Thymus (tissue), 11 donors: ENCODE measurements at regions not wholly inside any gene's neighbourhood (a gene's known extent, or its start where the extent isn't known, plus 50 kb on each side); places are given as distances from the start of the nearest gene placed in this dataset.
"Not testable (repeated sequence)": the region's sequence is repeated elsewhere in the genome, so short reads cannot be mapped to it uniquely, and the experiment has no call there.

Source experiments
- DNase-seq, 9 donors: peaks; one replicate each; pipeline ENCODE4 v3.0.0-alpha.2; 2013; ENCODE audit warnings: low spot score in 9 of 9, low read depth in 6 of 9, missing footprints in 1 of 9
- H3K27ac ChIP-seq, 2 donors: one replicate each; pipeline ENCODE4 v1.5.1; 2013; ENCODE audit warnings: control low read depth in 1 of 2, low read depth in 1 of 2, low read length in 1 of 2, mild to moderate bottlenecking in 1 of 2, moderate library complexity in 1 of 2
- H3K27me3 ChIP-seq, 2 donors: one replicate each; pipeline ENCODE4 v1.5.1; 2013; ENCODE audit warnings: low read length in 1 of 2; ENCODE audit not compliant: control insufficient read depth in 2 of 2, insufficient read depth in 1 of 2
- H3K36me3 ChIP-seq, 2 donors: one replicate each; pipeline ENCODE4 v1.5.1; 2013; ENCODE audit warnings: low read length in 1 of 2, mild to moderate bottlenecking in 1 of 2, moderate library complexity in 1 of 2; ENCODE audit not compliant: control insufficient read depth in 2 of 2, insufficient read depth in 2 of 2
- H3K4me1 ChIP-seq, 2 donors: one replicate each; pipeline ENCODE4 v1.5.1; 2013; ENCODE audit warnings: low read length in 2 of 2; ENCODE audit not compliant: control insufficient read depth in 2 of 2, insufficient read depth in 2 of 2
- H3K4me3 ChIP-seq, 2 donors: one replicate each; pipeline ENCODE4 v1.5.1; 2013; ENCODE audit warnings: low read length in 2 of 2, control low read depth in 1 of 2, mild to moderate bottlenecking in 1 of 2
- H3K9me3 ChIP-seq, 2 donors: one replicate each; pipeline ENCODE4 v1.5.1; 2013; ENCODE audit warnings: low read length in 1 of 2, mild to moderate bottlenecking in 1 of 2; ENCODE audit not compliant: control insufficient read depth in 2 of 2, insufficient read depth in 1 of 2
- WGBS: extraction: QIAGEN DNeasy Blood & Tissue Kit; methylation state at CpG from one replicate; pipeline ENCODE4 v1.1.7; 2013; 5-methylcytosine and 5-hydroxymethylcytosine counted together
- donor health status: healthy.

- 96% methylated on average over 23 of the region's 23 CpGs for WGBS
These were observed 786.8 kb downstream of the SI start for GRCh38 chr3:164291486-164291885.

GRCh38 chr3:164278550-164278949, 799.7 kb downstream of the SI start:
- Histone ChIP-seq H3K36me3 (no peaks in the 10 kb centered on the region), H3K9me3 (peaks cover 0 to 18% of the 10 kb centered on the region in 2 donors), H3K4me1 (no peaks in the 10 kb centered on the region), H3K27me3 (no peaks in the 10 kb centered on the region), H3K27ac (no peak overlapping the region), H3K4me3 (no peak overlapping the region)
- no peak for DNase-seq
- WGBS, result 89% methylated on average over 2 of the region's 2 CpGs

More at GRCh38 chr3:164291486-164291885, 786.8 kb downstream of the SI start:
- H3K36me3 ChIP-seq, H3K27me3 ChIP-seq, H3K4me3 ChIP-seq, H3K27ac ChIP-seq, H3K9me3 ChIP-seq, DNase-seq, H3K4me1 ChIP-seq: not testable (repeated sequence)

- Histone ChIP-seq H3K36me3 (no peaks in the 10 kb centered on the region), H3K4me3 (no peak overlapping the region), H3K27me3 (no peaks in the 10 kb centered on the region), H3K9me3 (no peaks in the 10 kb centered on the region), H3K4me1 (no peaks in the 10 kb centered on the region), H3K27ac (no peak overlapping the region)
- no peak for DNase-seq
These were observed 811.2 kb downstream of the SI start for GRCh38 chr3:164267053-164267452.

GRCh38 chr3:164250923-164251322, 827.4 kb downstream of the SI start:
- H3K4me1 ChIP-seq, result no peaks in the 10 kb centered on the region
- no peak for DNase-seq
- no peaks in the 10 kb centered on the region for H3K9me3 ChIP-seq
- no peaks in the 10 kb centered on the region for H3K36me3 ChIP-seq
- H3K27me3 ChIP-seq, result no peaks in the 10 kb centered on the region
- 97% methylated on average over 1 of the region's 1 CpG for WGBS
- no peak overlapping the region for H3K4me3 ChIP-seq
- H3K27ac ChIP-seq, result no peak overlapping the region

GRCh38 chr3:164236851-164237250, 841.4 kb downstream of the SI start:
- no peaks in the 10 kb centered on the region for H3K4me1 ChIP-seq
- no peaks in the 10 kb centered on the region for H3K36me3 ChIP-seq
- no peaks in the 10 kb centered on the region for H3K9me3 ChIP-seq
- DNase-seq, result no peak
- no peak overlapping the region for H3K4me3 ChIP-seq
- H3K27ac ChIP-seq, result no peak overlapping the region
- no peaks in the 10 kb centered on the region for H3K27me3 ChIP-seq
- WGBS, result 96% methylated on average over 3 of the region's 3 CpGs

- WGBS, result 90% methylated on average over 4 of the region's 4 CpGs
- H3K9me3 ChIP-seq, result no peaks in the 10 kb centered on the region
These were observed 842.8 kb downstream of the SI start for GRCh38 chr3:164235289-164236028.

GRCh38 chr3:164233951-164234350, 844.3 kb downstream of the SI start:
- DNase-seq, result no peak
- Histone ChIP-seq H3K4me3 (no peak overlapping the region), H3K4me1 (no peaks in the 10 kb centered on the region), H3K36me3 (no peaks in the 10 kb centered on the region), H3K27ac (no peak overlapping the region), H3K9me3 (no peaks in the 10 kb centered on the region), H3K27me3 (no peaks in the 10 kb centered on the region)
- WGBS, result 89% methylated on average over 2 of the region's 2 CpGs

More at GRCh38 chr3:164235289-164236028, 842.8 kb downstream of the SI start:
- H3K4me1 ChIP-seq, result no peaks in the 10 kb centered on the region
- DNase-seq, result no peak
- no peak overlapping the region for H3K27ac ChIP-seq
- no peaks in the 10 kb centered on the region for H3K27me3 ChIP-seq
- no peak overlapping the region for H3K4me3 ChIP-seq
- no peaks in the 10 kb centered on the region for H3K36me3 ChIP-seq

- no peaks in the 10 kb centered on the region for H3K4me1 ChIP-seq
- WGBS, result 100% methylated on average over 1 of the region's 1 CpG
- no peaks in the 10 kb centered on the region for H3K36me3 ChIP-seq
- H3K27me3 ChIP-seq, result no peaks in the 10 kb centered on the region
- DNase-seq, result no peak
- H3K4me3 ChIP-seq, result no peak overlapping the region
- no peak overlapping the region for H3K27ac ChIP-seq
- H3K9me3 ChIP-seq, result no peaks in the 10 kb centered on the region
These were observed 846.6 kb downstream of the SI start for GRCh38 chr3:164231718-164232117.

GRCh38 chr3:164230385-164231094, 847.8 kb downstream of the SI start:
- Histone ChIP-seq H3K27me3 (no peaks in the 10 kb centered on the region), H3K4me3 (no peak overlapping the region), H3K27ac (no peak overlapping the region), H3K4me1 (no peaks in the 10 kb centered on the region), H3K36me3 (no peaks in the 10 kb centered on the region), H3K9me3 (no peaks in the 10 kb centered on the region)
- no peak for DNase-seq
- WGBS, result 88% methylated on average over 3 of the region's 3 CpGs
